OCI-LY3 (cell line): ENCODE measurements at regions not wholly inside any gene's neighbourhood (a gene's known extent, or its start where the extent isn't known, plus 50 kb on each side); places are given as distances from the start of the nearest gene placed in this dataset.

Experiments
- H2AFZ ChIP-seq: fragments of 200-600, 300-600 bp; shearing (Covaris generic); 2 replicates; pipeline ENCODE4 v1.6.0; 2014; ENCODE audit warnings: antibody characterized with exemption, low read depth, low read length
- H3K27ac ChIP-seq: fragments of 200-600, 300-600 bp; sonication (generic); 2 replicates; pipeline ENCODE4 v1.5.1; 2014; ENCODE audit warnings: mild to moderate bottlenecking, low read length, moderate library complexity, mixed read lengths
- H3K27me3 ChIP-seq: fragments of 200-600, 300-600 bp; sonication (generic); 2 replicates; pipeline ENCODE4 v1.6.1; 2014; ENCODE audit warnings: low read depth, low read length, mixed read lengths
- H3K36me3 ChIP-seq: fragments of 200-600, 300-600 bp; sonication (generic); replicated peaks from 2 replicates; pipeline ENCODE3; 2014; ENCODE audit warnings: low read depth, low read length, mixed read lengths
- H3K4me1 ChIP-seq: fragments of 300-600, 200-600 bp; sonication (generic); 2 replicates; pipeline ENCODE4 v1.6.1; 2014; ENCODE audit warnings: low read length, mixed read lengths
- H3K4me2 ChIP-seq: fragments of 200-600, 300-600 bp; sonication (generic); 2 replicates; pipeline ENCODE4 v1.6.1; 2014; ENCODE audit warnings: low read length, mixed read lengths
- H3K4me3 ChIP-seq: fragments of 300-600, 200-600 bp; sonication (generic); 2 replicates; pipeline ENCODE4 v1.5.1; 2014; ENCODE audit warnings: antibody characterized with exemption, mild to moderate bottlenecking, low read length, moderate library complexity
- H3K79me2 ChIP-seq: fragments of 300-600, 200-600 bp; shearing (Covaris generic); 2 replicates; pipeline ENCODE4 v1.6.1; 2014; ENCODE audit warnings: mild to moderate bottlenecking, low read length, mixed read lengths
- H3K9ac ChIP-seq: fragments of 300-600, 200-600 bp; shearing (Covaris generic); 2 replicates; pipeline ENCODE4 v1.6.0; 2014; ENCODE audit warnings: mild to moderate bottlenecking, low read length, moderate library complexity
- H3K9me3 ChIP-seq: fragments of 200-600, 300-600 bp; shearing (Covaris generic); 2 replicates; pipeline ENCODE4 v1.6.1; 2014; ENCODE audit warnings: low read length, mixed read lengths; ENCODE audit not compliant: insufficient read depth
- H4K20me1 ChIP-seq: fragments of 200-600, 300-600 bp; sonication (generic); 2 replicates; pipeline ENCODE4 v1.6.1; 2016; ENCODE audit warnings: low read length, mixed read lengths; ENCODE audit not compliant: insufficient read depth
- EZH2phosphoT487 ChIP-seq: fragments of 200-600 bp; shearing (Covaris generic); IDR thresholded peaks from 2 replicates; pipeline ENCODE4 v1.6.1; 2018; ENCODE audit warnings: antibody characterized with exemption, mixed run types, low read depth
- TF ChIP-seq, protein P1 (sequence below): fragments of 200-600, 300-600 bp; sonication (generic); IDR thresholded peaks from 2 replicates; pipeline ENCODE4 v1.5.1; 2014; ENCODE audit warnings: antibody characterized with exemption, low read length, low read depth

DNA sequence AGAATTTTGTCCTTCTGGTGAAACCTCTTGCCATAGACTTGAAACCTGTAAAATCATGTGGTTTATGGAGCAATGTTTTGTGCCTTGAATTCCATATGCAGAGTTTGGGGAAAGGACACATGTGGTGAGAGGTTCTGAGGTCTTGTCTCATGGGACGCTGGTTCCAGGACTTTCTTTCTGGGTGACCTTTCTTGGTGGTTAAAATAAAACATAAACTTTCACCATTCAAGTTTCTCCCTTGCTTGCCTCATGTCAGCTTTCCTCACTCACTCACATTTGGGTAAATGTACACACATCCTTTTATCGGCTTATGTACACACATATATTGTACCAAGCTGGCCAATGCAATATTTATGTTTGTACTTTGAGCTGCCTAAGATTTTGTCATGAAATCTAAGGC, 144.9 kb upstream of the CELF2 start:
- TF ChIP-seq, protein P1, sequence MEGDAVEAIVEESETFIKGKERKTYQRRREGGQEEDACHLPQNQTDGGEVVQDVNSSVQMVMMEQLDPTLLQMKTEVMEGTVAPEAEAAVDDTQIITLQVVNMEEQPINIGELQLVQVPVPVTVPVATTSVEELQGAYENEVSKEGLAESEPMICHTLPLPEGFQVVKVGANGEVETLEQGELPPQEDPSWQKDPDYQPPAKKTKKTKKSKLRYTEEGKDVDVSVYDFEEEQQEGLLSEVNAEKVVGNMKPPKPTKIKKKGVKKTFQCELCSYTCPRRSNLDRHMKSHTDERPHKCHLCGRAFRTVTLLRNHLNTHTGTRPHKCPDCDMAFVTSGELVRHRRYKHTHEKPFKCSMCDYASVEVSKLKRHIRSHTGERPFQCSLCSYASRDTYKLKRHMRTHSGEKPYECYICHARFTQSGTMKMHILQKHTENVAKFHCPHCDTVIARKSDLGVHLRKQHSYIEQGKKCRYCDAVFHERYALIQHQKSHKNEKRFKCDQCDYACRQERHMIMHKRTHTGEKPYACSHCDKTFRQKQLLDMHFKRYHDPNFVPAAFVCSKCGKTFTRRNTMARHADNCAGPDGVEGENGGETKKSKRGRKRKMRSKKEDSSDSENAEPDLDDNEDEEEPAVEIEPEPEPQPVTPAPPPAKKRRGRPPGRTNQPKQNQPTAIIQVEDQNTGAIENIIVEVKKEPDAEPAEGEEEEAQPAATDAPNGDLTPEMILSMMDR, result no peak
- no peak for TF ChIP-seq EZH2phosphoT487
- H3K9ac ChIP-seq, result no peak overlapping the region
- no peaks in the 10 kb centered on the region for H3K9me3 ChIP-seq
- no peak overlapping the region for H3K4me2 ChIP-seq
- H3K36me3 ChIP-seq, result no peaks in the 10 kb centered on the region
- no peak overlapping the region for H2AFZ ChIP-seq
- no peak overlapping the region for H3K27ac ChIP-seq
- no peaks in the 10 kb centered on the region for H4K20me1 ChIP-seq
- no peak overlapping the region for H3K4me3 ChIP-seq
- peaks cover 14% of the 10 kb centered on the region; the same call in 1 of the 2 replicates for H3K27me3 ChIP-seq
- no peaks in the 10 kb centered on the region for H3K79me2 ChIP-seq
- peaks cover 17% of the 10 kb centered on the region for H3K4me1 ChIP-seq

DNA sequence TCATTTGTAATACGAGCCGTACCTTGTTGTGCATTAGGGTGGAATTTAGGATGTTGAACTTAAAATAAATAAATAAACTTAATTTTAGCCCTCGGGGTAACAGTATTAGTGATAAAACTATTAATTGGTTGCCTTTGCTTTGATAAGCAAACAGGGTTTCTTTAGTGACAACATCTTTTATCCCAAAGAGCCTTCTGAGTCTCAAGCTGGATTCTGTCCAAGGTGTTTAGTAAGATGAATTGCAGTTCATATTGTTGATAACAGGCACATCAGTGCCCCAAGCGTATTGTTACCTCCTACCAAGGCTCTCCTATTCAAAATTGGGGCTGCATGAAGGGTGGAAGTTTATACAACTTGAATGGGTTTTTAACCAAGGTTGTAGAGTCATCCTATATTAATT, 144.4 kb upstream of the CELF2 start:
- Histone ChIP-seq H3K4me3 (no peak overlapping the region), H4K20me1 (no peaks in the 10 kb centered on the region), H3K27me3 (peaks cover 9% of the 10 kb centered on the region; the same call in 1 of the 2 replicates), H2AFZ (no peak overlapping the region), H3K79me2 (no peaks in the 10 kb centered on the region), H3K4me2 (no peak overlapping the region), H3K27ac (no peak overlapping the region), H3K9me3 (no peaks in the 10 kb centered on the region), H3K9ac (no peak overlapping the region), H3K36me3 (no peaks in the 10 kb centered on the region), H3K4me1 (peaks cover 17% of the 10 kb centered on the region)
- TF ChIP-seq, protein P1, result no peak
- no peak for TF ChIP-seq EZH2phosphoT487

- H3K27me3 ChIP-seq, result peaks cover 7% of the 10 kb centered on the region; the same call in 1 of the 2 replicates
- H3K4me2 ChIP-seq, result no peak overlapping the region
These were observed 143.8 kb upstream of the CELF2 start for GRCh38 chr10:10873915-10874314.

GRCh38 chr10:10878963-10879362, 138.7 kb upstream of the CELF2 start:
- H3K79me2 ChIP-seq, result no peaks in the 10 kb centered on the region
- H4K20me1 ChIP-seq, result no peaks in the 10 kb centered on the region
- no peak overlapping the region for H3K4me3 ChIP-seq
- H3K4me2 ChIP-seq, result no peak overlapping the region
- H3K9ac ChIP-seq, result no peak overlapping the region
- no peak overlapping the region for H2AFZ ChIP-seq
- H3K27me3 ChIP-seq, result no peaks in the 10 kb centered on the region; the same call in 1 of the 2 replicates
- H3K4me1 ChIP-seq, result no peaks in the 10 kb centered on the region
- H3K36me3 ChIP-seq, result no peaks in the 10 kb centered on the region
- H3K9me3 ChIP-seq, result no peaks in the 10 kb centered on the region
- no peak overlapping the region for H3K27ac ChIP-seq
- no peak for TF ChIP-seq EZH2phosphoT487
- TF ChIP-seq, protein P1, result no peak

More at GRCh38 chr10:10873915-10874314, 143.8 kb upstream of the CELF2 start:
- Histone ChIP-seq H2AFZ (no peak overlapping the region), H3K27ac (no peak overlapping the region), H3K9ac (no peak overlapping the region), H3K36me3 (no peaks in the 10 kb centered on the region), H4K20me1 (no peaks in the 10 kb centered on the region), H3K79me2 (no peaks in the 10 kb centered on the region), H3K9me3 (no peaks in the 10 kb centered on the region), H3K4me1 (peaks cover 17% of the 10 kb centered on the region), H3K4me3 (no peak overlapping the region)
- TF ChIP-seq, protein P1, result no peak
- no peak for TF ChIP-seq EZH2phosphoT487
